Mucosa of rectum (tissue), 2 donors: ENCODE measurements at regions not wholly inside any gene's neighbourhood (a gene's known extent, or its start where the extent isn't known, plus 50 kb on each side); places are given as distances from the start of the nearest gene placed in this dataset.
"Not testable (repeated sequence)": the region's sequence is repeated elsewhere in the genome, so short reads cannot be mapped to it uniquely, and the experiment has no call there.

ENCODE experiments used
- H3K27ac ChIP-seq, 2 donors: one replicate each; pipeline ENCODE4 v1.7.0; 2013; ENCODE audit warnings: inconsistent platforms in 2 of 2, low read depth in 2 of 2, low read length in 2 of 2
- H3K27me3 ChIP-seq, 2 donors: one replicate each; pipeline ENCODE4 v1.7.0; 2013; ENCODE audit warnings: low read length in 2 of 2; ENCODE audit not compliant: control insufficient read depth in 2 of 2, insufficient read depth in 2 of 2
- H3K36me3 ChIP-seq, 2 donors: one replicate each; pipeline ENCODE4 v1.7.0; 2013; ENCODE audit warnings: low read length in 2 of 2; ENCODE audit not compliant: control insufficient read depth in 2 of 2, insufficient read depth in 2 of 2
- H3K4me1 ChIP-seq, 2 donors: one replicate each; pipeline ENCODE4 v1.7.0; 2013; ENCODE audit warnings: low read length in 2 of 2, mild to moderate bottlenecking in 1 of 2; ENCODE audit not compliant: control insufficient read depth in 2 of 2, insufficient read depth in 2 of 2
- H3K4me3 ChIP-seq, 2 donors: one replicate each; pipeline ENCODE4 v1.7.0; 2013; ENCODE audit warnings: low read length in 2 of 2
- H3K9ac ChIP-seq, 2 donors: one replicate each; pipeline ENCODE4 v1.7.0; 2013; ENCODE audit warnings: low read length in 2 of 2, low read depth in 1 of 2, mild to moderate bottlenecking in 1 of 2
- H3K9me3 ChIP-seq, 2 donors: one replicate each; pipeline ENCODE4 v1.7.0; 2013; ENCODE audit warnings: low read length in 2 of 2; ENCODE audit not compliant: control insufficient read depth in 2 of 2
- donor health status: healthy.
- donor health status: Normal muscosa, but diverticular disease.

- H3K9me3 ChIP-seq, H3K27ac ChIP-seq, H3K4me1 ChIP-seq, H3K27me3 ChIP-seq, H3K36me3 ChIP-seq, H3K4me3 ChIP-seq, H3K9ac ChIP-seq: not testable (repeated sequence)
Observed at GRCh38 chr6:141800973-141801372, 331.8 kb upstream of the GJE1 start.

- H3K9me3 ChIP-seq: peaks cover 0 to 3% of the 10 kb centered on the region in 2 donors
- H3K4me3 ChIP-seq: no peak overlapping the region
- H3K27ac ChIP-seq: no peak overlapping the region
- no peak overlapping the region for H3K9ac ChIP-seq
- H3K36me3 ChIP-seq: no peaks in the 10 kb centered on the region
- H3K4me1 ChIP-seq: no peaks in the 10 kb centered on the region
- H3K27me3 ChIP-seq: no peaks in the 10 kb centered on the region
Observed at GRCh38 chr6:141790921-141791320, 341.8 kb upstream of the GJE1 start.

- Histone ChIP-seq H3K9ac (no peak overlapping the region), H3K27ac (no peak overlapping the region), H3K27me3 (no peaks in the 10 kb centered on the region), H3K9me3 (peaks cover 0 to 5% of the 10 kb centered on the region in 2 donors), H3K4me1 (no peaks in the 10 kb centered on the region), H3K4me3 (no peak overlapping the region), H3K36me3 (no peaks in the 10 kb centered on the region)
Observed at GRCh38 chr6:141788096-141788495, 344.6 kb upstream of the GJE1 start.

DNA sequence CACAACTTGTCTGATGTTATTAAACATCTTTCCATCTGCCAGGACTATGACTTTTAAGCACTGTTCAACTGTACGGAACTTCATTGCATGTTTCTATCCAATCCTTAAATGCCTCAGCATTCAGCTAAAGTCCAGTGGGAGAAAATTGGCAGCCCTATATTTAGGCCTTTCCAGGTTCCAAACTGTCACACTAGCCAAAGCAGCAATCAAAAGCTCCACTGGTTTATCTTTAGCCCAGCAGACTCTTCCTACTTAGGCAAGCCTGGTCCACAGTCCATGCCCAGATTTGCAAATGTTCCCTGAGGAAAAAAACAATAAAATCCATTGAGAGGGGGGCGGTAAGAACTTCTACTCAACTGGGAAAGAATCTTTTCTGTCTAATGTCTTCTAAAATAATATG lies 349.1 kb upstream of the GJE1 start:
- Histone ChIP-seq H3K27me3 (no peaks in the 10 kb centered on the region), H3K9ac (no peak overlapping the region), H3K27ac (no peak overlapping the region), H3K36me3 (no peaks in the 10 kb centered on the region), H3K4me3 (no peak overlapping the region), H3K4me1 (no peaks in the 10 kb centered on the region), H3K9me3 (peaks cover 0 to 2% of the 10 kb centered on the region in 2 donors)

GRCh38 chr6:141780296-141780695 lies 352.4 kb upstream of the GJE1 start:
- Histone ChIP-seq H3K27me3 (no peaks in the 10 kb centered on the region), H3K4me1 (no peaks in the 10 kb centered on the region), H3K9ac (no peak overlapping the region), H3K36me3 (no peaks in the 10 kb centered on the region), H3K4me3 (no peak overlapping the region), H3K27ac (no peak overlapping the region), H3K9me3 (peaks cover 0 to 2% of the 10 kb centered on the region in 2 donors)

GRCh38 chr6:141764388-141764787 lies 368.3 kb upstream of the GJE1 start:
- no peaks in the 10 kb centered on the region for H3K27me3 ChIP-seq
- H3K9me3 ChIP-seq: no peaks in the 10 kb centered on the region
- no peak overlapping the region for H3K9ac ChIP-seq
- H3K4me3 ChIP-seq: no peak overlapping the region
- H3K36me3 ChIP-seq: no peaks in the 10 kb centered on the region
- no peaks in the 10 kb centered on the region for H3K4me1 ChIP-seq
- H3K27ac ChIP-seq: no peak overlapping the region

- no peaks in the 10 kb centered on the region for H3K4me1 ChIP-seq
- H3K9ac ChIP-seq: no peak overlapping the region
- H3K9me3 ChIP-seq: no peaks in the 10 kb centered on the region
- no peak overlapping the region for H3K4me3 ChIP-seq
- no peaks in the 10 kb centered on the region for H3K27me3 ChIP-seq
- H3K27ac ChIP-seq: no peak overlapping the region
- no peaks in the 10 kb centered on the region for H3K36me3 ChIP-seq
Observed at GRCh38 chr6:141758430-141758829, 374.3 kb upstream of the GJE1 start.

GRCh38 chr6:141753180-141753579 lies 379.5 kb upstream of the GJE1 start:
- no peaks in the 10 kb centered on the region for H3K27me3 ChIP-seq
- no peaks in the 10 kb centered on the region for H3K4me1 ChIP-seq
- H3K9me3 ChIP-seq: no peaks in the 10 kb centered on the region
- no peaks in the 10 kb centered on the region for H3K36me3 ChIP-seq
- no peak overlapping the region for H3K27ac ChIP-seq
- no peak overlapping the region for H3K9ac ChIP-seq
- no peak overlapping the region for H3K4me3 ChIP-seq

DNA sequence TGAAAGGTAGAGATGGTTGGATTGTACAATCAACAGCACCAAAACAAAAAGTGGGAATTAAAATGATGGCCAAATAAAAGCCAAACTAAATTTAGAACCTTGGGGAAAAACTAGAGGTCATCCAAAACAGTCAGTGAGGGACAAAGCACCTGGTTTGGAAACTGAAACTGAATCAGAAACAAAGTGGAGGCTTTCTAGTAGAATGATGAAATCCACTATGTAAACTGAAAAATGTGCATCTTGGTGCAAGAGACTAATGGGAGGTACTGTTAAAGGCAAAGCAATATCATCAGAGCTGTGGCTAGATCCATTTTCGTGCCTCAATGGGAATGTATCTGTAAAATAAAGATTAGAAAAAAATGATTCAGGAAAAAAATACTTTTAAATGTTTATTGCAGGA lies 380.0 kb upstream of the GJE1 start:
- no peak overlapping the region for H3K4me3 ChIP-seq
- H3K36me3 ChIP-seq: no peaks in the 10 kb centered on the region
- H3K27me3 ChIP-seq: no peaks in the 10 kb centered on the region
- H3K9ac ChIP-seq: no peak overlapping the region
- H3K27ac ChIP-seq: no peak overlapping the region
- no peaks in the 10 kb centered on the region for H3K4me1 ChIP-seq
- H3K9me3 ChIP-seq: no peaks in the 10 kb centered on the region

GRCh38 chr6:141746324-141746723 lies 386.4 kb upstream of the GJE1 start:
- H3K27me3 ChIP-seq, H3K9me3 ChIP-seq, H3K36me3 ChIP-seq, H3K4me1 ChIP-seq, H3K27ac ChIP-seq, H3K9ac ChIP-seq, H3K4me3 ChIP-seq: not testable (repeated sequence)

GRCh38 chr6:141744971-141745370 lies 387.8 kb upstream of the GJE1 start:
- Histone ChIP-seq H3K4me3 (no peak overlapping the region), H3K9ac (no peak overlapping the region), H3K27me3 (no peaks in the 10 kb centered on the region), H3K36me3 (no peaks in the 10 kb centered on the region), H3K9me3 (peaks cover 0 to 3% of the 10 kb centered on the region in 2 donors), H3K4me1 (no peaks in the 10 kb centered on the region), H3K27ac (no peak overlapping the region)
